Stimulated activated naive CD8-positive, alpha-beta T cell treated with anti-CD3 and anti-CD28 coated beads, Interleukin-15, amount 100 ng/mL, for 72 hours (primary cell): ENCODE measurements at regions not wholly inside any gene's neighbourhood (a gene's known extent, or its start where the extent isn't known, plus 50 kb on each side); places are given as distances from the start of the nearest gene placed in this dataset.

Source experiments
- ATAC-seq: fragments of 150-1000 bp; cut with Tn5 transposase; 2 replicates; pipeline ENCODE4 v1.10.0; 2021; ENCODE audit warnings: mild to moderate bottlenecking, moderate library complexity
- DNase-seq, 2 donors: peaks; one replicate each; pipeline ENCODE4 v3.0.0; 2021 to 2022
- H3K27ac Mint-ChIP-seq, 2 donors: one replicate each; pipeline ENCODE4 v1.8.0; 2022; ENCODE audit warnings: mild to moderate bottlenecking in 2 of 2, mixed read lengths in 2 of 2, moderate library complexity in 2 of 2
- H3K27me3 Mint-ChIP-seq: one replicate; pipeline ENCODE4 v1.8.0; 2022; ENCODE audit warnings: mixed read lengths
- H3K4me1 Mint-ChIP-seq: one replicate; pipeline ENCODE4 v1.8.0; 2022; ENCODE audit warnings: mild to moderate bottlenecking, mixed read lengths
- H3K4me3 Mint-ChIP-seq, 2 donors: one replicate each; pipeline ENCODE4 v1.8.0; 2022; ENCODE audit warnings: mild to moderate bottlenecking in 2 of 2, mixed read lengths in 2 of 2, moderate library complexity in 1 of 2
- H3K9me3 Mint-ChIP-seq, 2 donors: one replicate each; pipeline ENCODE4 v1.8.0; 2022; ENCODE audit warnings: mixed read lengths in 2 of 2

GRCh38 chr3:162094301-162094700, 597.7 kb downstream of the OTOL1 start:
- H3K27ac Mint-ChIP-seq = no peak overlapping the region
- no peaks in the 10 kb centered on the region for H3K4me1 Mint-ChIP-seq
- H3K4me3 Mint-ChIP-seq = no peak overlapping the region
- DNase-seq = no peak
- H3K27me3 Mint-ChIP-seq = no peaks in the 10 kb centered on the region
- peaks cover 0 to 7% of the 10 kb centered on the region in 2 donors for H3K9me3 Mint-ChIP-seq
- ATAC-seq = no peak

- Mint-ChIP-seq H3K4me1 (no peaks in the 10 kb centered on the region), H3K4me3 (no peak overlapping the region), H3K27me3 (no peaks in the 10 kb centered on the region), H3K27ac (no peak overlapping the region), H3K9me3 (peaks cover 0 to 7% of the 10 kb centered on the region in 2 donors)
- DNase-seq (no peak), ATAC-seq (no peak)
Observed at GRCh38 chr3:162096874-162097273, 600.3 kb downstream of the OTOL1 start.

- Mint-ChIP-seq H3K9me3 (no peaks in the 10 kb centered on the region), H3K27ac (no peak overlapping the region), H3K4me1 (no peaks in the 10 kb centered on the region), H3K4me3 (no peak overlapping the region), H3K27me3 (no peaks in the 10 kb centered on the region)
- ATAC-seq = no peak
- DNase-seq = no peak
Observed at GRCh38 chr3:162103808-162104207, 607.2 kb downstream of the OTOL1 start.

- ATAC-seq (no peak), DNase-seq (no peak)
- no peaks in the 10 kb centered on the region for H3K4me1 Mint-ChIP-seq
- no peaks in the 10 kb centered on the region for H3K9me3 Mint-ChIP-seq
- no peak overlapping the region for H3K4me3 Mint-ChIP-seq
- H3K27ac Mint-ChIP-seq = no peak overlapping the region
- no peaks in the 10 kb centered on the region for H3K27me3 Mint-ChIP-seq
Observed at GRCh38 chr3:162111861-162112260, 615.3 kb downstream of the OTOL1 start.

GRCh38 chr3:162112719-162113118, 616.1 kb downstream of the OTOL1 start:
- DNase-seq = no peak
- ATAC-seq = no peak
- no peaks in the 10 kb centered on the region for H3K27me3 Mint-ChIP-seq
- H3K4me3 Mint-ChIP-seq = no peak overlapping the region
- no peak overlapping the region for H3K27ac Mint-ChIP-seq
- H3K4me1 Mint-ChIP-seq = no peaks in the 10 kb centered on the region
- H3K9me3 Mint-ChIP-seq = no peaks in the 10 kb centered on the region

- no peak for DNase-seq
- H3K27me3 Mint-ChIP-seq = no peaks in the 10 kb centered on the region
- H3K4me3 Mint-ChIP-seq = no peak overlapping the region
- peaks cover 0 to 5% of the 10 kb centered on the region in 2 donors for H3K9me3 Mint-ChIP-seq
- no peak overlapping the region for H3K27ac Mint-ChIP-seq
- H3K4me1 Mint-ChIP-seq = no peaks in the 10 kb centered on the region
- ATAC-seq = no peak
Observed at GRCh38 chr3:162117961-162118360, 621.4 kb downstream of the OTOL1 start.

- no peak overlapping the region for H3K4me3 Mint-ChIP-seq
- ATAC-seq (no peak), DNase-seq (no peak)
- no peak overlapping the region for H3K27ac Mint-ChIP-seq
- H3K4me1 Mint-ChIP-seq = no peaks in the 10 kb centered on the region
- no peaks in the 10 kb centered on the region for H3K27me3 Mint-ChIP-seq
- H3K9me3 Mint-ChIP-seq = peaks cover 0 to 5% of the 10 kb centered on the region in 2 donors
Observed at GRCh38 chr3:162119651-162120050, 623.0 kb downstream of the OTOL1 start.

- no peaks in the 10 kb centered on the region for H3K4me1 Mint-ChIP-seq
- no peak overlapping the region for H3K27ac Mint-ChIP-seq
- H3K4me3 Mint-ChIP-seq = no peak overlapping the region
- ATAC-seq = no peak
- H3K9me3 Mint-ChIP-seq = peaks cover 0 to 5% of the 10 kb centered on the region in 2 donors
- no peaks in the 10 kb centered on the region for H3K27me3 Mint-ChIP-seq
- no peak for DNase-seq
Observed at GRCh38 chr3:162122405-162122804, 625.8 kb downstream of the OTOL1 start.

GRCh38 chr3:162125790-162126189, 629.2 kb downstream of the OTOL1 start:
- H3K27me3 Mint-ChIP-seq = no peaks in the 10 kb centered on the region
- peaks cover 0 to 5% of the 10 kb centered on the region in 2 donors for H3K9me3 Mint-ChIP-seq
- DNase-seq = no peak
- ATAC-seq = no peak
- H3K4me3 Mint-ChIP-seq = no peak overlapping the region
- H3K4me1 Mint-ChIP-seq = no peaks in the 10 kb centered on the region
- H3K27ac Mint-ChIP-seq = no peak overlapping the region

- DNase-seq = no peak
- Mint-ChIP-seq H3K4me1 (no peaks in the 10 kb centered on the region), H3K4me3 (no peak overlapping the region), H3K27me3 (no peaks in the 10 kb centered on the region), H3K27ac (no peak overlapping the region), H3K9me3 (no peaks in the 10 kb centered on the region)
- no peak for ATAC-seq
Observed at GRCh38 chr3:162130582-162130981, 634.0 kb downstream of the OTOL1 start.

- ATAC-seq (no peak), DNase-seq (no peak)
- Mint-ChIP-seq H3K27ac (no peak overlapping the region), H3K9me3 (no peaks in the 10 kb centered on the region), H3K4me1 (no peaks in the 10 kb centered on the region), H3K4me3 (no peak overlapping the region), H3K27me3 (no peaks in the 10 kb centered on the region)
Observed at GRCh38 chr3:162132981-162133380, 636.4 kb downstream of the OTOL1 start.

- Mint-ChIP-seq H3K4me3 (no peak overlapping the region), H3K4me1 (no peaks in the 10 kb centered on the region), H3K27me3 (no peaks in the 10 kb centered on the region), H3K27ac (no peak overlapping the region), H3K9me3 (no peaks in the 10 kb centered on the region)
- DNase-seq = no peak
- peak; percentile 83 for ATAC-seq
Observed at GRCh38 chr3:162134571-162134970, 638.0 kb downstream of the OTOL1 start.

- DNase-seq = no peak
- no peak overlapping the region for H3K27ac Mint-ChIP-seq
- no peaks in the 10 kb centered on the region for H3K9me3 Mint-ChIP-seq
- no peak for ATAC-seq
- H3K4me3 Mint-ChIP-seq = no peak overlapping the region
- no peaks in the 10 kb centered on the region for H3K27me3 Mint-ChIP-seq
- no peaks in the 10 kb centered on the region for H3K4me1 Mint-ChIP-seq
Observed at GRCh38 chr3:162136136-162136535, 639.5 kb downstream of the OTOL1 start.

- no peak overlapping the region for H3K27ac Mint-ChIP-seq
- ATAC-seq (no peak), DNase-seq (no peak)
- no peaks in the 10 kb centered on the region for H3K9me3 Mint-ChIP-seq
- no peak overlapping the region for H3K4me3 Mint-ChIP-seq
- no peaks in the 10 kb centered on the region for H3K27me3 Mint-ChIP-seq
- no peaks in the 10 kb centered on the region for H3K4me1 Mint-ChIP-seq
Observed at GRCh38 chr3:162138509-162138908, 641.9 kb downstream of the OTOL1 start.

- ATAC-seq (no peak), DNase-seq (no peak)
- no peak overlapping the region for H3K4me3 Mint-ChIP-seq
- no peaks in the 10 kb centered on the region for H3K4me1 Mint-ChIP-seq
- no peak overlapping the region for H3K27ac Mint-ChIP-seq
- H3K9me3 Mint-ChIP-seq = no peaks in the 10 kb centered on the region
- no peaks in the 10 kb centered on the region for H3K27me3 Mint-ChIP-seq
Observed at GRCh38 chr3:162139841-162140240, 643.2 kb downstream of the OTOL1 start.

- DNase-seq (no peak), ATAC-seq (no peak)
- H3K4me1 Mint-ChIP-seq = no peaks in the 10 kb centered on the region
- no peak overlapping the region for H3K27ac Mint-ChIP-seq
- no peaks in the 10 kb centered on the region for H3K27me3 Mint-ChIP-seq
- H3K9me3 Mint-ChIP-seq = no peaks in the 10 kb centered on the region
- H3K4me3 Mint-ChIP-seq = no peak overlapping the region
Observed at GRCh38 chr3:162141272-162141791, 644.7 kb downstream of the OTOL1 start.

- Mint-ChIP-seq H3K27me3 (no peaks in the 10 kb centered on the region), H3K9me3 (no peaks in the 10 kb centered on the region), H3K4me3 (no peak overlapping the region), H3K27ac (no peak overlapping the region), H3K4me1 (no peaks in the 10 kb centered on the region)
- no peak for ATAC-seq
- no peak for DNase-seq
Observed at GRCh38 chr3:162142511-162142910, 645.9 kb downstream of the OTOL1 start.
